ENCODE measurements at regions not wholly inside any gene's neighbourhood (a gene's known extent, or its start where the extent isn't known, plus 50 kb on each side); places are given as distances from the start of the nearest gene placed in this dataset.

DNA sequence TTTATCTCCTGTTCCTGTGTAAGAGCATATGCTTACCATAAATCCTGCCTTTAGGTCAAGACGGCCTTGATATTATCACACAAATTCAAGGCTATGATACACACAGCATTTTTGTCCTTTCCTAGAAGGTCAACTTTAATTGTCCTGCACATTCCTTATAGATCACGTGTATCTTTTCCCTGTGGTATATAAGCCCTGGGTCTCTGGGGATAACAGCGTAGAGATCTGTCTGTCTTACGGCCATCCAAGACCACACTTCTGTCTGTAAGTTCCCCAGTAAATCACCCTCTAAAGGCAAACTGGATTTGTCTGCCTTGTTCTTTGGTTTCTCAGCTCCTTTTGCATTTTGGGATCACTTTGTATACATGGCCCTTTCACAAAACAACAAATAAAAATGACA lies 69.5 kb upstream of the TCL1B start:
- TF ChIP-seq, protein P1, sequence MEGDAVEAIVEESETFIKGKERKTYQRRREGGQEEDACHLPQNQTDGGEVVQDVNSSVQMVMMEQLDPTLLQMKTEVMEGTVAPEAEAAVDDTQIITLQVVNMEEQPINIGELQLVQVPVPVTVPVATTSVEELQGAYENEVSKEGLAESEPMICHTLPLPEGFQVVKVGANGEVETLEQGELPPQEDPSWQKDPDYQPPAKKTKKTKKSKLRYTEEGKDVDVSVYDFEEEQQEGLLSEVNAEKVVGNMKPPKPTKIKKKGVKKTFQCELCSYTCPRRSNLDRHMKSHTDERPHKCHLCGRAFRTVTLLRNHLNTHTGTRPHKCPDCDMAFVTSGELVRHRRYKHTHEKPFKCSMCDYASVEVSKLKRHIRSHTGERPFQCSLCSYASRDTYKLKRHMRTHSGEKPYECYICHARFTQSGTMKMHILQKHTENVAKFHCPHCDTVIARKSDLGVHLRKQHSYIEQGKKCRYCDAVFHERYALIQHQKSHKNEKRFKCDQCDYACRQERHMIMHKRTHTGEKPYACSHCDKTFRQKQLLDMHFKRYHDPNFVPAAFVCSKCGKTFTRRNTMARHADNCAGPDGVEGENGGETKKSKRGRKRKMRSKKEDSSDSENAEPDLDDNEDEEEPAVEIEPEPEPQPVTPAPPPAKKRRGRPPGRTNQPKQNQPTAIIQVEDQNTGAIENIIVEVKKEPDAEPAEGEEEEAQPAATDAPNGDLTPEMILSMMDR (IDR thresholded peaks at IDR 0.05), result no peak
- TF ChIP-seq POLR2AphosphoS5 (IDR thresholded peaks at IDR 0.05), result no peak
